Spleen (tissue), 7 donors: ENCODE measurements at regions not wholly inside any gene's neighbourhood (a gene's known extent, or its start where the extent isn't known, plus 50 kb on each side); places are given as distances from the start of the nearest gene placed in this dataset.

Source experiments
- CTCF ChIP-seq, 11 experiments: fragments of 200-600 bp in 7 of 11; fragments of 450-650 bp in 4 of 11; sonication (generic) in 4 of 11; IDR thresholded peaks in 8 of 11; conservative IDR thresholded peaks in 3 of 11; 1 replicate in 7 of 11; 2 replicates in 4 of 11; pipeline versions ENCODE4 v1.4.0 to v1.8.0; 2016 to 2021; ENCODE audit warnings: antibody characterized with exemption in 11 of 11, inconsistent platforms in 4 of 11, mild to moderate bottlenecking in 1 of 11
- POLR2A ChIP-seq, 3 donors: fragments of 450-650 bp; IDR thresholded peaks; one replicate each; pipeline ENCODE4 v1.5.1; 2017; ENCODE audit warnings: antibody characterized with exemption in 3 of 3, mild to moderate bottlenecking in 1 of 3
- donor health status: DM: no; HTN: no; CAD: no; lungs with moderate emphysema.
- donor health status: DM: no; HTN: no; CAD: no.
- donor health status: DM: no; HTN: no; CAD: no.

GRCh38 chr5:28903643-28904042, 1865.3 kb upstream of the CDH9 start:
- no peak for TF ChIP-seq CTCF (IDR thresholded peaks at IDR 0.05 in 8 of 11, conservative IDR thresholded peaks at IDR 0.05 in 3 of 11)
- TF ChIP-seq POLR2A (IDR thresholded peaks at IDR 0.05), result no peak
